Keratinocyte (primary cell): ENCODE measurements at regions not wholly inside any gene's neighbourhood (a gene's known extent, or its start where the extent isn't known, plus 50 kb on each side); places are given as distances from the start of the nearest gene placed in this dataset.

Source experiments
- DNase-seq: peaks from one replicate; pipeline ENCODE4 v3.0.0-alpha.2; 2011; ENCODE audit warnings: low read depth, missing footprints, low spot score
- FAIRE-seq: peaks from 2 replicates; lab custom pipeline; 2011; peaks lifted over from hg19 to GRCh38; lab: Jason Lieb, UNC
- H2AFZ ChIP-seq: 2 replicates; pipeline ENCODE4 v1.6.0; 2012; ENCODE audit warnings: low read length, control low read depth, inconsistent platforms; ENCODE audit not compliant: control insufficient read depth
- H3K27ac ChIP-seq: 2 replicates; pipeline ENCODE4 v1.5.1; 2011; ENCODE audit warnings: low read length; ENCODE audit not compliant: control insufficient read depth, insufficient read depth
- H3K27me3 ChIP-seq: 3 replicates; pipeline ENCODE4 v1.6.0; 2011; ENCODE audit warnings: low read length; ENCODE audit not compliant: control insufficient read depth, insufficient read depth; ENCODE audit errors: extremely low read depth
- H3K36me3 ChIP-seq, 2 experiments: 2 replicates in 1 of 2; 3 replicates in 1 of 2; pipeline ENCODE4 v1.5.1; 2011; ENCODE audit warnings: low read length in 2 of 2, mild to moderate bottlenecking in 1 of 2; ENCODE audit not compliant: control insufficient read depth in 2 of 2, insufficient read depth in 2 of 2; ENCODE audit errors: extremely low read depth in 1 of 2
- H3K4me1 ChIP-seq: 3 replicates; pipeline ENCODE4 v1.5.1; 2011; ENCODE audit warnings: low read length; ENCODE audit not compliant: control insufficient read depth, insufficient read depth; ENCODE audit errors: extremely low read depth
- H3K4me2 ChIP-seq: 3 replicates; pipeline ENCODE4 v1.6.0; 2011; ENCODE audit warnings: low read depth, low read length; ENCODE audit not compliant: control insufficient read depth, insufficient read depth; ENCODE audit errors: extremely low read depth
- H3K4me3 ChIP-seq, 3 experiments: fragments of 200-600 bp in 1 of 3; sonication (generic) in 1 of 3; 2 replicates in 2 of 3; 3 replicates in 1 of 3; pipeline ENCODE4 v1.5.1; 2011 to 2016; ENCODE audit warnings: low read length in 3 of 3, mild to moderate bottlenecking in 3 of 3, control low read depth in 2 of 3, inconsistent platforms in 1 of 3, low read depth in 1 of 3, mixed read lengths in 1 of 3, mixed run types in 1 of 3, moderate library complexity in 1 of 3; ENCODE audit not compliant: control insufficient read depth in 2 of 3, insufficient read depth in 2 of 3; ENCODE audit errors: extremely low read depth in 1 of 3
- H3K79me2 ChIP-seq: 2 replicates; pipeline ENCODE4 v1.6.0; 2012; ENCODE audit warnings: low read length; ENCODE audit not compliant: control insufficient read depth, insufficient read depth
- H3K9ac ChIP-seq: 3 replicates; pipeline ENCODE4 v1.6.0; 2011; ENCODE audit warnings: low read length; ENCODE audit not compliant: control insufficient read depth, insufficient read depth; ENCODE audit errors: extremely low read depth
- H3K9me1 ChIP-seq: 3 replicates; pipeline ENCODE4 v1.6.0; 2011; ENCODE audit warnings: low read length; ENCODE audit not compliant: control insufficient read depth, insufficient read depth; ENCODE audit errors: extremely low read depth
- H3K9me3 ChIP-seq: 2 replicates; pipeline ENCODE4 v1.5.1; 2012; ENCODE audit warnings: low read depth, low read length; ENCODE audit not compliant: control insufficient read depth
- H4K20me1 ChIP-seq: 3 replicates; pipeline ENCODE4 v1.6.0; 2011; ENCODE audit warnings: low read length; ENCODE audit not compliant: control insufficient read depth, insufficient read depth; ENCODE audit errors: extremely low read depth
- CTCF ChIP-seq, 3 experiments: IDR thresholded peaks in 1 of 3; conservative IDR thresholded peaks in 1 of 3; optimal IDR thresholded peaks in 1 of 3; 2 replicates in 2 of 3; 3 replicates in 1 of 3; pipeline versions ENCODE3 to v1.5.1; 2011; ENCODE audit warnings: low read length in 3 of 3, mild to moderate bottlenecking in 3 of 3, moderate library complexity in 2 of 3, control low read depth in 1 of 3, inconsistent platforms in 1 of 3; ENCODE audit not compliant: insufficient read depth in 2 of 3; ENCODE audit errors: extremely low read depth in 1 of 3
- EZH2 ChIP-seq: IDR thresholded peaks from one replicate; pipeline ENCODE4 v1.6.1; 2012; ENCODE audit warnings: inconsistent platforms, mild to moderate bottlenecking, low read length, moderate library complexity
- dilution Hi-C: fragments of 300-500 bp; cut with MboI; formaldehyde crosslinking; loops from one replicate; pipeline ENCODE4 v1.7.0; 2020; ENCODE audit warnings: low sequenced_read_pairs; ENCODE audit not compliant: extremely low pct_ligation_motif_present

DNA sequence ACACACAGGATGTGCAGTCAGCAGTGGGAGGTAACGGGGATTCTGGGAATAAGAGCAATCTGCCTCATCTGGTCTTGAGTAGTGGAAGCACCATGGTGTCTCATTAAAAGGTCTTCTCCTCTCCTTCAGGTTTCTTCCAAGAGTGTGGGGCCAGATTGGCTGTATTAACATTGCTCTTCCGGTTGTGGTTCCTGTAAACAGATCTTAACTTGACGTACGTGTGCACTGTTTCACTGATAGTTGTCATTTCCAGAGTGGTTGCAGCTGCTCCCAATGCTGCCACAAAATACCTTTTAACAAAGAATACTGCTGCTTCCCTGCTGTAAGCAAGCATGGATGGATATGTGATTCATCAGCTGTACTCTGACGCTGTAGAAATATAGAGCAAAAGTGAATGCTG, 1443.4 kb upstream of the TENM3 start:
- Histone ChIP-seq H3K4me2 (no peak overlapping the region), H3K36me3 (no peaks in the 10 kb centered on the region), H2AFZ (no peak overlapping the region), H3K9me1 (no peaks in the 10 kb centered on the region), H3K4me3 (no peak overlapping the region), H3K9ac (no peak overlapping the region), H3K79me2 (no peaks in the 10 kb centered on the region), H3K27ac (no peak overlapping the region), H4K20me1 (no peaks in the 10 kb centered on the region), H3K27me3 (no peaks in the 10 kb centered on the region), H3K9me3 (no peaks in the 10 kb centered on the region), H3K4me1 (no peaks in the 10 kb centered on the region)
- FAIRE-seq: no peak
- no peak for DNase-seq
- dilution Hi-C loops: no loop called here
- TF ChIP-seq EZH2: no peak
- TF ChIP-seq CTCF (optimal IDR thresholded peaks at IDR 0.05 in 1 of 3, IDR thresholded peaks at IDR 0.05 in 1 of 3, conservative IDR thresholded peaks at IDR 0.05 in 1 of 3; ENCODE audit: extremely low read depth in 1 of 3, insufficient read depth in 2 of 3, low read length in 3 of 3): no peak

DNA sequence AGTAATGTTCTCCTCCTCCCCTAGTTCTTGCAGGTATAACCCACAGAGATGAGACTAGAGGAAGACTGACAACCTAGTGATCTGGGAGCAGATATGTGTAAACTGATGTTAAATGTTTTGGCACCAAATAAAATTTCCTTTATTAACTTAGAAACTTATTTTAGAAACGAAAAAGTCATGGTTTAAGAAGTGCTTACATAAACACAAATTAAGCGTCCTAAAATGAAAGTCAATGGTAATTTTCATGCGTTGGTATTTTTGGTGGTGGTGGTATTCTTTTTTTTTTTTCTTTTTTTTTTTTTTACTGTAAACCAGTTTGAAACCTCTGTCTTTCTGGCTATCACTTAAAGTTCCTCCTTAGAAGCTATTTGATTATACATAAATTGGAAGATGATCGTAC, 1438.1 kb upstream of the TENM3 start:
- no peak for DNase-seq

More for the DNA sequence above, 1438.1 kb upstream of the TENM3 start:
- no peak overlapping the region for H2AFZ ChIP-seq
- no peak overlapping the region for H3K4me2 ChIP-seq
- H3K27me3 ChIP-seq: no peaks in the 10 kb centered on the region
- no peaks in the 10 kb centered on the region for H3K9me3 ChIP-seq
- TF ChIP-seq EZH2 (no peak), CTCF (optimal IDR thresholded peaks at IDR 0.05 in 1 of 3, IDR thresholded peaks at IDR 0.05 in 1 of 3, conservative IDR thresholded peaks at IDR 0.05 in 1 of 3; ENCODE audit: extremely low read depth in 1 of 3, insufficient read depth in 2 of 3, low read length in 3 of 3) (no peak)
- H3K79me2 ChIP-seq: no peaks in the 10 kb centered on the region
- dilution Hi-C loops: no loop called here
- H3K4me1 ChIP-seq: no peaks in the 10 kb centered on the region
- no peak overlapping the region for H3K9ac ChIP-seq
- no peak for FAIRE-seq
- H4K20me1 ChIP-seq: no peaks in the 10 kb centered on the region
- H3K4me3 ChIP-seq: no peak overlapping the region
- no peaks in the 10 kb centered on the region for H3K36me3 ChIP-seq
- no peak overlapping the region for H3K27ac ChIP-seq
- H3K9me1 ChIP-seq: no peaks in the 10 kb centered on the region
